Adrenal gland (tissue), 9 donors: ENCODE measurements at regions not wholly inside any gene's neighbourhood (a gene's known extent, or its start where the extent isn't known, plus 50 kb on each side); places are given as distances from the start of the nearest gene placed in this dataset.
"Not testable (repeated sequence)": the region's sequence is repeated elsewhere in the genome, so short reads cannot be mapped to it uniquely, and the experiment has no call there.

Experiments used
- DNase-seq, 7 donors: peaks; one replicate each; pipeline ENCODE4 v3.0.0-alpha.2; 2019 to 2020
- H3K27ac ChIP-seq, 5 donors: fragments of 200-600 bp; sonication (generic) in 4 of 5; 1 replicate in 3 of 5; 2 replicates in 2 of 5; pipeline versions ENCODE4 v1.5.1 to v1.8.0; 2016 to 2020; ENCODE audit warnings: mild to moderate bottlenecking in 1 of 5
- H3K27me3 ChIP-seq: fragments of 200-600 bp; 2 replicates; pipeline ENCODE4 v1.8.0; 2021
- H3K36me3 ChIP-seq, 2 donors: fragments of 200-600 bp; replicated peaks in 1 of 2; 1 replicate in 1 of 2; 2 replicates in 1 of 2; pipeline versions ENCODE4 v1.5.1 to v1.8.0; 2018 to 2022
- H3K4me1 ChIP-seq, 2 donors: fragments of 200-600 bp; replicated peaks in 1 of 2; 1 replicate in 1 of 2; 2 replicates in 1 of 2; pipeline versions ENCODE4 v1.5.1 to v1.8.0; 2018 to 2021
- H3K4me3 ChIP-seq, 4 donors: fragments of 200-600 bp; sonication (generic) in 3 of 4; one replicate each; pipeline ENCODE4 v1.5.1; 2016 to 2018
- H3K9me3 ChIP-seq, 3 donors: fragments of 200-600 bp; sonication (generic) in 1 of 3; replicated peaks in 1 of 3; 1 replicate in 2 of 3; 2 replicates in 1 of 3; pipeline versions ENCODE4 v1.5.1 to v1.8.0; 2016 to 2021
- CTCF ChIP-seq, 6 experiments: fragments of 450-650 bp in 4 of 6; fragments of 200-600 bp in 2 of 6; sonication (generic) in 1 of 6; IDR thresholded peaks; 1 replicate in 5 of 6; 2 replicates in 1 of 6; pipeline versions ENCODE4 v1.5.1 to v1.8.0; 2016 to 2021; ENCODE audit warnings: antibody characterized with exemption in 6 of 6, mild to moderate bottlenecking in 2 of 6, moderate library complexity in 1 of 6
- POLR2A ChIP-seq, 2 donors: fragments of 450-650 bp; IDR thresholded peaks; one replicate each; pipeline ENCODE4 v1.6.1; 2017; ENCODE audit warnings: antibody characterized with exemption in 2 of 2, mild to moderate bottlenecking in 2 of 2, moderate library complexity in 1 of 2
- WGBS, 4 donors: extraction: QIAGEN DNeasy Blood & Tissue Kit in 2 of 4; methylation state at CpG; one replicate each; pipeline versions ENCODE4 v1.1.5 to v1.1.7; 2013 to 2017; 5-methylcytosine and 5-hydroxymethylcytosine counted together
- intact Hi-C, 2 donors: fragments of 100-400 bp; cut with DNase I; formaldehyde crosslinking; loops; one replicate each; pipeline versions ENCODE4 v1.14.1 to v1.15.0; 2022 to 2023
- donor health status: healthy with polysubstance abuse.
- donor health status: Bipolar disorder and iron deficiency.
- donor health status: DM: yes; HTN: yes; CAD: no.
- donor health status: DM: no; HTN: no; CAD: no.
- donor health status: DM: no; HTN: no; CAD: no.

- no peak overlapping the region for H3K4me3 ChIP-seq
- DNase-seq = no peak
- no peak overlapping the region for H3K27ac ChIP-seq
- no peak for TF ChIP-seq CTCF (IDR thresholded peaks at IDR 0.05)
- no peak for TF ChIP-seq POLR2A (IDR thresholded peaks at IDR 0.05)
- no peaks in the 10 kb centered on the region for H3K36me3 ChIP-seq
- H3K27me3 ChIP-seq = no peaks in the 10 kb centered on the region
- H3K9me3 ChIP-seq = no peaks in the 10 kb centered on the region
- H3K4me1 ChIP-seq = no peaks in the 10 kb centered on the region
- intact Hi-C loops = no loop called here
Measured at GRCh38 chr2:208892203-208892602, 485.6 kb downstream of the PTH2R start.

DNA sequence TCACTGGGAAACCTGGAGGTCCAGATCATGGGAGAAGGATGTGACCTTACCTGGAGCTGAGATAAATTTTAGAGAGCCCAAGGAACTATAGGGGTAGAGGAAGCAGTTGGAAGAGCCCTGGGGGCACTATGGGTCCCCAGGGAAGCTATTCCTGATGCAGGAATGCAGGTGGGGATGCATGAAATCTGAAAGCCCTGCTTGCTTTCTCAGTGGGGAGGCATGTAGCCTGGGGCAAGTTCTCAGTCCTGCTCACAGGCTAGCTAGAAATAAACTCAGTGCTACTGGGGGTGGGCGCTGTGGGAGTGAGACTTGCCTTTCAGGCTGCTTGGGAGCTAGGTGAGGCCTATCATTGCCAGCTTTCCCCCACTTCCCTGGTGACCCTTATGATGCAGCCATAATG is 499.7 kb downstream of the PTH2R start:
- intact Hi-C loops = no loop called here
- Histone ChIP-seq H3K4me1 (no peaks in the 10 kb centered on the region), H3K9me3 (no peaks in the 10 kb centered on the region), H3K27ac (no peak overlapping the region), H3K36me3 (no peaks in the 10 kb centered on the region), H3K27me3 (no peaks in the 10 kb centered on the region), H3K4me3 (no peak overlapping the region)
- no peak for DNase-seq
- WGBS, 4 donors = 78 to 91% (median 86%) methylated on average over 1 of the region's 1 CpG
- TF ChIP-seq POLR2A (IDR thresholded peaks at IDR 0.05) (no peak), CTCF (IDR thresholded peaks at IDR 0.05) (no peak)

GRCh38 chr2:208915401-208915800 is 508.4 kb upstream of the MAP2 start:
- TF ChIP-seq CTCF (IDR thresholded peaks at IDR 0.05) (no peak), POLR2A (IDR thresholded peaks at IDR 0.05) (no peak)
- H3K4me1 ChIP-seq = no peaks in the 10 kb centered on the region
- H3K27ac ChIP-seq = no peak overlapping the region
- no peaks in the 10 kb centered on the region for H3K36me3 ChIP-seq
- H3K4me3 ChIP-seq = no peak overlapping the region
- H3K9me3 ChIP-seq = no peaks in the 10 kb centered on the region
- 78 to 85% (median 82%) methylated on average over 4 of the region's 4 CpGs for WGBS, 4 donors
- DNase-seq = no peak
- no peaks in the 10 kb centered on the region for H3K27me3 ChIP-seq
- intact Hi-C loops = no loop called here

DNA sequence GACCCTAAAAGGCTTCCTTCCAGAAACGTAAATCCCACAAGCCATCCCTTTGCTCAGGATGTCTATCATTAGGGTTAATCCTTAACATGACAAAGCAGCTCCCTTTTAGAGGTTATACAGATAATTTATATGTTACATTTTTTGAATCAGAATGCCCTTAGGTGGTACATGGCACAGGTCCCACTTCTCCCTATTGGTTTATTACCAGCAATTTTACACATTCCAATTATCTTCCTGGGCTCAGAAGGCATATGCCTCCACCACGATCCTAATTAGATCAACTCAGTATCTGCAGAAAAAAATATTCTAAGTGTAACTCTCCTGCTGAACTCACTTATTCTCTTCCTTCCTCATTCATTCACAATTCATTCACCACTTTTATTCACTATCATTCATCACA is 507.0 kb upstream of the MAP2 start:
- H3K36me3 ChIP-seq = no peaks in the 10 kb centered on the region
- H3K27ac ChIP-seq = no peak overlapping the region
- no peaks in the 10 kb centered on the region for H3K4me1 ChIP-seq
- no peak overlapping the region for H3K4me3 ChIP-seq
- H3K9me3 ChIP-seq = no peaks in the 10 kb centered on the region
- TF ChIP-seq CTCF (IDR thresholded peaks at IDR 0.05) (no peak), POLR2A (IDR thresholded peaks at IDR 0.05) (no peak)
- DNase-seq = no peak
- H3K27me3 ChIP-seq = no peaks in the 10 kb centered on the region
- intact Hi-C loops = no loop called here
- WGBS, 4 donors = 53 to 65% (median 55%) methylated on average over 2 of the region's 2 CpGs

DNA sequence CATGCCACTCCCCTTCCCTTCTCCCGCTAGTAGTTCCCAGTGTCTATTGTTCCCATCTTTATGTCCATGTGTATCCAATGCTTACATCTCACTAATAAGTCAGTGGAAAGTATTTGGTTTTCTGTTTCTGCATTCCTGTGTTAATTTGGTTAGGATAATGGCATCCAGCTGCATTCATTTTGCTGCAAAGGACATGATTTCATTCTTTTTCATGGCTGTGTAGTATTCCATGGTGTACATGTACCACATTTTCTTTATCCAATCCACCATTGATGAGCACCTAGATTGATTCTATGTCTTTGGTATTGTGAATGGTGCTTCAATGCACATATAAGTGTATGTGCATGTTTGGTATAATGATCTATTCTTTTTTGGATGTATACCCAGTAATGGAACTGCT is 502.5 kb upstream of the MAP2 start:
- H3K27me3 ChIP-seq, intact Hi-C loops, H3K4me1 ChIP-seq, DNase-seq, H3K27ac ChIP-seq, H3K4me3 ChIP-seq, H3K9me3 ChIP-seq, H3K36me3 ChIP-seq: not testable (repeated sequence)
- 91 to 98% (median 96%) methylated on average over 1 of the region's 1 CpG for WGBS, 4 donors
